HEK293 (cell line): ENCODE measurements at regions not wholly inside any gene's neighbourhood (a gene's known extent, or its start where the extent isn't known, plus 50 kb on each side); places are given as distances from the start of the nearest gene placed in this dataset.

ENCODE experiments used
- CTCF ChIP-seq: fragments of 450-650 bp; formaldehyde crosslinking; IDR thresholded peaks from 2 replicates; pipeline ENCODE4 v1.5.1; 2016; ENCODE audit warnings: missing biosample characterization, missing genetic modification characterization
- TRIM28 ChIP-seq: IDR thresholded peaks from 2 replicates; pipeline ENCODE4 v1.6.1; 2011; ENCODE audit warnings: low read length, control low read depth, borderline replicate concordance
- YY1 ChIP-seq: fragments of 450-650 bp; formaldehyde crosslinking; IDR thresholded peaks from 2 replicates; pipeline ENCODE4 v1.5.1; 2018; ENCODE audit warnings: missing biosample characterization, missing genetic modification characterization
- ZBTB1 ChIP-seq: fragments of 450-650 bp; formaldehyde crosslinking; IDR thresholded peaks from 2 replicates; pipeline ENCODE4 v1.5.1; 2016; ENCODE audit warnings: missing biosample characterization, missing genetic modification characterization
- ZNF280D ChIP-seq: fragments of 450-650 bp; formaldehyde crosslinking; IDR thresholded peaks from 2 replicates; pipeline ENCODE4 v1.5.1; 2016; ENCODE audit warnings: missing biosample characterization, missing genetic modification characterization
- TF ChIP-seq, protein P1 (sequence below): fragments of 450-650 bp; formaldehyde crosslinking; IDR thresholded peaks from 2 replicates; pipeline ENCODE4 v1.5.1; 2016; ENCODE audit warnings: missing biosample characterization, missing genetic modification characterization

DNA sequence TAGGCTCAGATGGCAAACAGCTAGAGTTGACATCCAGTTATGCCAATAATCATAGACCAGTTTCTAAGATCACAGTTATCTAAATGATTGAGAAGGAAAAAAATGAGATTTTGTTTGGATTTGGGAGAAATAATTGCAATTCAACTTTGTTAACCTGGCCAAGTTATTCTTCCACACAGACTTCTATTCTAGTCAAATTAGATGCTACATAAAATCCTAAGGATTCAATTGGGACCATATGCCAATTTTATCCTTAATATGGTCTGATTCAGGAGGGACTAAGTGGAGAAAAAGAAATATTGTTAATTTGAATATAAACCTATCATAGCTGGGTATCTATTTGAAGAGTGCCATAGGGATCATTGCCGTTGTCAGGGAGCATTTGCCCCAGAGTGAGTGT, 178.3 kb upstream of the SLC7A11 start:
- TF ChIP-seq YY1 (no peak), CTCF (tag by site-specific recombination) (no peak), TRIM28 (no peak), ZNF280D (tag by site-specific recombination) (no peak), ZBTB1 (tag by site-specific recombination) (no peak)
- TF ChIP-seq, protein P1, sequence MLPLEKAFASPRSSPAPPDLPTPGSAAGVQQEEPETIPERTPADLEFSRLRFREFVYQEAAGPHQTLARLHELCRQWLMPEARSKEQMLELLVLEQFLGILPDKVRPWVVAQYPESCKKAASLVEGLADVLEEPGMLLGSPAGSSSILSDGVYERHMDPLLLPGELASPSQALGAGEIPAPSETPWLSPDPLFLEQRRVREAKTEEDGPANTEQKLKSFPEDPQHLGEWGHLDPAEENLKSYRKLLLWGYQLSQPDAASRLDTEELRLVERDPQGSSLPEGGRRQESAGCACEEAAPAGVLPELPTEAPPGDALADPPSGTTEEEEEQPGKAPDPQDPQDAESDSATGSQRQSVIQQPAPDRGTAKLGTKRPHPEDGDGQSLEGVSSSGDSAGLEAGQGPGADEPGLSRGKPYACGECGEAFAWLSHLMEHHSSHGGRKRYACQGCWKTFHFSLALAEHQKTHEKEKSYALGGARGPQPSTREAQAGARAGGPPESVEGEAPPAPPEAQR: no peak
